ENCODE measurements at regions not wholly inside any gene's neighbourhood (a gene's known extent, or its start where the extent isn't known, plus 50 kb on each side); places are given as distances from the start of the nearest gene placed in this dataset.
A peak's percentile ranks its signal among the peaks of the same experiment; 100 is the strongest.

- TF ChIP-seq GATA2 (IDR thresholded peaks at IDR 0.05; ENCODE audit: low read depth, low read length) (no peak), GATA3 (IDR thresholded peaks at IDR 0.05; ENCODE audit: low read depth, low read length) (no peak)
These were observed 1635.4 kb upstream of the SLC10A2 start for GRCh38 chr13:104701591-104701990.

GRCh38 chr13:104694397-104694796 lies 1628.2 kb upstream of the SLC10A2 start:
- TF ChIP-seq GATA2 (IDR thresholded peaks at IDR 0.05; ENCODE audit: low read depth, low read length): no peak
- TF ChIP-seq GATA3 (IDR thresholded peaks at IDR 0.05; ENCODE audit: low read depth, low read length): no peak

- TF ChIP-seq GATA2 (IDR thresholded peaks at IDR 0.05; ENCODE audit: low read depth, low read length): no peak
- no peak for TF ChIP-seq GATA3 (IDR thresholded peaks at IDR 0.05; ENCODE audit: low read depth, low read length)
These were observed 1626.9 kb upstream of the SLC10A2 start for GRCh38 chr13:104693126-104693525.

- TF ChIP-seq GATA3 (IDR thresholded peaks at IDR 0.05; ENCODE audit: low read depth, low read length): 0 out of 2 replicates have a peak, but pooled peaks have one; percentile 36
- no peak for TF ChIP-seq GATA2 (IDR thresholded peaks at IDR 0.05; ENCODE audit: low read depth, low read length)
These were observed 1625.7 kb upstream of the SLC10A2 start for GRCh38 chr13:104691767-104692467.

GRCh38 chr13:104686484-104686883 lies 1620.3 kb upstream of the SLC10A2 start:
- no peak for TF ChIP-seq GATA3 (IDR thresholded peaks at IDR 0.05; ENCODE audit: low read depth, low read length)
- TF ChIP-seq GATA2 (IDR thresholded peaks at IDR 0.05; ENCODE audit: low read depth, low read length): no peak

- no peak for TF ChIP-seq GATA3 (IDR thresholded peaks at IDR 0.05; ENCODE audit: low read depth, low read length)
- TF ChIP-seq GATA2 (IDR thresholded peaks at IDR 0.05; ENCODE audit: low read depth, low read length): no peak
These were observed 1617.6 kb upstream of the SLC10A2 start for GRCh38 chr13:104683789-104684188.

GRCh38 chr13:104678161-104678560 lies 1611.9 kb upstream of the SLC10A2 start:
- no peak for TF ChIP-seq GATA2 (IDR thresholded peaks at IDR 0.05; ENCODE audit: low read depth, low read length)
- no peak for TF ChIP-seq GATA3 (IDR thresholded peaks at IDR 0.05; ENCODE audit: low read depth, low read length)

- TF ChIP-seq GATA2 (IDR thresholded peaks at IDR 0.05; ENCODE audit: low read depth, low read length) (no peak), GATA3 (IDR thresholded peaks at IDR 0.05; ENCODE audit: low read depth, low read length) (no peak)
These were observed 1605.7 kb upstream of the SLC10A2 start for GRCh38 chr13:104671901-104672300.

GRCh38 chr13:104657196-104657595 lies 1591.0 kb upstream of the SLC10A2 start:
- TF ChIP-seq GATA3 (IDR thresholded peaks at IDR 0.05; ENCODE audit: low read depth, low read length) (no peak), GATA2 (IDR thresholded peaks at IDR 0.05; ENCODE audit: low read depth, low read length) (no peak)

GRCh38 chr13:104650431-104650830 lies 1584.2 kb upstream of the SLC10A2 start:
- TF ChIP-seq GATA2 (IDR thresholded peaks at IDR 0.05; ENCODE audit: low read depth, low read length) (no peak), GATA3 (IDR thresholded peaks at IDR 0.05; ENCODE audit: low read depth, low read length) (no peak)

GRCh38 chr13:104648291-104648690 lies 1582.1 kb upstream of the SLC10A2 start:
- no peak for TF ChIP-seq GATA2 (IDR thresholded peaks at IDR 0.05; ENCODE audit: low read depth, low read length)
- no peak for TF ChIP-seq GATA3 (IDR thresholded peaks at IDR 0.05; ENCODE audit: low read depth, low read length)

GRCh38 chr13:104645786-104646185 lies 1579.6 kb upstream of the SLC10A2 start:
- TF ChIP-seq GATA2 (IDR thresholded peaks at IDR 0.05; ENCODE audit: low read depth, low read length) (no peak), GATA3 (IDR thresholded peaks at IDR 0.05; ENCODE audit: low read depth, low read length) (no peak)

GRCh38 chr13:104641309-104641708 lies 1575.1 kb upstream of the SLC10A2 start:
- TF ChIP-seq GATA3 (IDR thresholded peaks at IDR 0.05; ENCODE audit: low read depth, low read length): peak; percentile 87
- peak; percentile 90 for TF ChIP-seq GATA2 (IDR thresholded peaks at IDR 0.05; ENCODE audit: low read depth, low read length)

- no peak for TF ChIP-seq GATA3 (IDR thresholded peaks at IDR 0.05; ENCODE audit: low read depth, low read length)
- no peak for TF ChIP-seq GATA2 (IDR thresholded peaks at IDR 0.05; ENCODE audit: low read depth, low read length)
These were observed 1569.7 kb upstream of the SLC10A2 start for GRCh38 chr13:104635879-104636278.

- TF ChIP-seq GATA2 (IDR thresholded peaks at IDR 0.05; ENCODE audit: low read depth, low read length): no peak
- no peak for TF ChIP-seq GATA3 (IDR thresholded peaks at IDR 0.05; ENCODE audit: low read depth, low read length)
These were observed 1567.8 kb upstream of the SLC10A2 start for GRCh38 chr13:104634016-104634415.

Measured in SH-SY5Y (cell line).